ENCODE measurements at regions not wholly inside any gene's neighbourhood (a gene's known extent, or its start where the extent isn't known, plus 50 kb on each side); places are given as distances from the start of the nearest gene placed in this dataset.
A peak's percentile ranks its signal among the peaks of the same experiment; 100 is the strongest.

- Histone ChIP-seq H3K4me3 (no peak overlapping the region), H3K27me3 (replicated peaks) (no peaks in the 10 kb centered on the region), H3K9me3 (replicated peaks) (no peaks in the 10 kb centered on the region), H3K27ac (no peak overlapping the region), H3K36me3 (no peaks in the 10 kb centered on the region), H3K4me1 (replicated peaks) (peaks cover 7% of the 10 kb centered on the region)
- no peak for DNase-seq (ENCODE audit: low read depth in 1 of 2, low spot score in 2 of 2)
These were observed 354.4 kb upstream of the PROK2 start for GRCh38 chr3:72139316-72139715.

GRCh38 chr3:72137865-72138861 is 353.2 kb upstream of the PROK2 start:
- no peak overlapping the region for H3K27ac ChIP-seq

GRCh38 chr3:72135636-72136035 is 350.7 kb upstream of the PROK2 start:
- DNase-seq (ENCODE audit: low read depth in 1 of 2, low spot score in 2 of 2): no peak
- no peaks in the 10 kb centered on the region for H3K27me3 ChIP-seq (replicated peaks)
- peaks cover 9% of the 10 kb centered on the region; the same call in 1 of the 2 replicates for H3K4me1 ChIP-seq (replicated peaks)
- no peaks in the 10 kb centered on the region for H3K9me3 ChIP-seq (replicated peaks)
- no peaks in the 10 kb centered on the region for H3K36me3 ChIP-seq
- no peak overlapping the region for H3K27ac ChIP-seq
- H3K4me3 ChIP-seq: no peak overlapping the region

More at GRCh38 chr3:72137865-72138861, 353.2 kb upstream of the PROK2 start:
- peaks cover 7% of the 10 kb centered on the region for H3K4me1 ChIP-seq (replicated peaks)
- H3K4me3 ChIP-seq: no peak overlapping the region
- no peak for DNase-seq (ENCODE audit: low read depth in 1 of 2, low spot score in 2 of 2)
- no peaks in the 10 kb centered on the region for H3K36me3 ChIP-seq
- H3K9me3 ChIP-seq (replicated peaks): no peaks in the 10 kb centered on the region
- no peaks in the 10 kb centered on the region for H3K27me3 ChIP-seq (replicated peaks)

GRCh38 chr3:72134989-72135451 is 350.1 kb upstream of the PROK2 start:
- no peak overlapping the region for H3K4me3 ChIP-seq
- DNase-seq (ENCODE audit: low read depth in 1 of 2, low spot score in 2 of 2): no peak

GRCh38 chr3:72133329-72134011 is 348.5 kb upstream of the PROK2 start:
- H3K36me3 ChIP-seq: no peaks in the 10 kb centered on the region
- no peak for DNase-seq (ENCODE audit: low read depth in 1 of 2, low spot score in 2 of 2)
- H3K27ac ChIP-seq: no peak overlapping the region
- no peaks in the 10 kb centered on the region for H3K27me3 ChIP-seq (replicated peaks)
- H3K4me3 ChIP-seq: no peak overlapping the region
- H3K9me3 ChIP-seq (replicated peaks): no peaks in the 10 kb centered on the region
- H3K4me1 ChIP-seq (replicated peaks): peaks cover 20% of the 10 kb centered on the region

More at GRCh38 chr3:72134989-72135451, 350.1 kb upstream of the PROK2 start:
- Histone ChIP-seq H3K27ac (no peak overlapping the region), H3K4me1 (replicated peaks) (peaks cover 9% of the 10 kb centered on the region; the same call in 1 of the 2 replicates), H3K27me3 (replicated peaks) (no peaks in the 10 kb centered on the region), H3K9me3 (replicated peaks) (no peaks in the 10 kb centered on the region), H3K36me3 (no peaks in the 10 kb centered on the region)

GRCh38 chr3:72131899-72132298 is 347.0 kb upstream of the PROK2 start:
- DNase-seq (ENCODE audit: low read depth in 1 of 2, low spot score in 2 of 2): no peak
- no peaks in the 10 kb centered on the region for H3K27me3 ChIP-seq (replicated peaks)
- peaks cover 20% of the 10 kb centered on the region for H3K4me1 ChIP-seq (replicated peaks)
- H3K27ac ChIP-seq: no peak overlapping the region
- no peaks in the 10 kb centered on the region for H3K9me3 ChIP-seq (replicated peaks)
- no peak overlapping the region for H3K4me3 ChIP-seq
- no peaks in the 10 kb centered on the region for H3K36me3 ChIP-seq

GRCh38 chr3:72130565-72130964 is 345.6 kb upstream of the PROK2 start:
- H3K27me3 ChIP-seq (replicated peaks): no peaks in the 10 kb centered on the region
- peaks cover 20% of the 10 kb centered on the region for H3K4me1 ChIP-seq (replicated peaks)
- H3K4me3 ChIP-seq: no peak overlapping the region
- H3K27ac ChIP-seq: no peak overlapping the region
- H3K36me3 ChIP-seq: no peaks in the 10 kb centered on the region
- no peaks in the 10 kb centered on the region for H3K9me3 ChIP-seq (replicated peaks)
- no peak for DNase-seq (ENCODE audit: low read depth in 1 of 2, low spot score in 2 of 2)

GRCh38 chr3:72129501-72130094 is 344.6 kb upstream of the PROK2 start:
- peak in 1 of 2 experiments; percentile 2 for DNase-seq (ENCODE audit: low read depth in 1 of 2, low spot score in 2 of 2)
- H3K36me3 ChIP-seq: no peaks in the 10 kb centered on the region
- no peaks in the 10 kb centered on the region for H3K27me3 ChIP-seq (replicated peaks)
- peaks cover 20% of the 10 kb centered on the region for H3K4me1 ChIP-seq (replicated peaks)
- no peaks in the 10 kb centered on the region for H3K9me3 ChIP-seq (replicated peaks)
- no peak overlapping the region for H3K4me3 ChIP-seq
- H3K27ac ChIP-seq: no peak overlapping the region

GRCh38 chr3:72128921-72129320 is 344.0 kb upstream of the PROK2 start:
- peaks cover 20% of the 10 kb centered on the region for H3K4me1 ChIP-seq (replicated peaks)
- no peaks in the 10 kb centered on the region for H3K9me3 ChIP-seq (replicated peaks)
- no peak overlapping the region for H3K27ac ChIP-seq
- H3K27me3 ChIP-seq (replicated peaks): no peaks in the 10 kb centered on the region
- no peak for DNase-seq (ENCODE audit: low read depth in 1 of 2, low spot score in 2 of 2)
- no peak overlapping the region for H3K4me3 ChIP-seq
- H3K36me3 ChIP-seq: no peaks in the 10 kb centered on the region

- no peak for DNase-seq (ENCODE audit: low read depth in 1 of 2, low spot score in 2 of 2)
- H3K27me3 ChIP-seq (replicated peaks): no peaks in the 10 kb centered on the region
- no peaks in the 10 kb centered on the region for H3K36me3 ChIP-seq
- no peak overlapping the region for H3K4me3 ChIP-seq
- H3K9me3 ChIP-seq (replicated peaks): no peaks in the 10 kb centered on the region
- peaks cover 18% of the 10 kb centered on the region for H3K4me1 ChIP-seq (replicated peaks)
- no peak overlapping the region for H3K27ac ChIP-seq
These were observed 342.9 kb upstream of the PROK2 start for GRCh38 chr3:72127844-72128243.

GRCh38 chr3:72127224-72127612 is 342.3 kb upstream of the PROK2 start:
- H3K27ac ChIP-seq: no peak overlapping the region

GRCh38 chr3:72126441-72127223 is 341.7 kb upstream of the PROK2 start:
- Histone ChIP-seq H3K27me3 (replicated peaks) (no peaks in the 10 kb centered on the region), H3K27ac (no peak overlapping the region), H3K9me3 (replicated peaks) (no peaks in the 10 kb centered on the region), H3K4me3 (no peak overlapping the region), H3K4me1 (replicated peaks) (peaks cover 18% of the 10 kb centered on the region), H3K36me3 (no peaks in the 10 kb centered on the region)
- DNase-seq (ENCODE audit: low read depth in 1 of 2, low spot score in 2 of 2): no peak

More at GRCh38 chr3:72127224-72127612, 342.3 kb upstream of the PROK2 start:
- Histone ChIP-seq H3K36me3 (no peaks in the 10 kb centered on the region), H3K4me1 (replicated peaks) (peaks cover 18% of the 10 kb centered on the region), H3K9me3 (replicated peaks) (no peaks in the 10 kb centered on the region), H3K4me3 (no peak overlapping the region), H3K27me3 (replicated peaks) (no peaks in the 10 kb centered on the region)
- no peak for DNase-seq (ENCODE audit: low read depth in 1 of 2, low spot score in 2 of 2)

- H3K4me3 ChIP-seq: no peak overlapping the region
- no peaks in the 10 kb centered on the region for H3K36me3 ChIP-seq
- no peaks in the 10 kb centered on the region for H3K27me3 ChIP-seq (replicated peaks)
- peak; percentile 57 to 73 for DNase-seq (ENCODE audit: low read depth in 1 of 2, low spot score in 2 of 2)
- no peak overlapping the region for H3K27ac ChIP-seq
- peaks cover 8% of the 10 kb centered on the region for H3K4me1 ChIP-seq (replicated peaks)
- H3K9me3 ChIP-seq (replicated peaks): no peaks in the 10 kb centered on the region
These were observed 339.0 kb upstream of the PROK2 start for GRCh38 chr3:72123908-72124441.

Data from SJSA1 (cell line).